Heart left ventricle (tissue), 16 donors: ENCODE measurements at regions not wholly inside any gene's neighbourhood (a gene's known extent, or its start where the extent isn't known, plus 50 kb on each side); places are given as distances from the start of the nearest gene placed in this dataset.

Experiments used
- ATAC-seq, 4 donors: fragments of 200-7000 bp; cut with Tn5 transposase; one replicate each; pipeline ENCODE4 v1.9.1; 2020 to 2022; ENCODE audit warnings: moderate library complexity in 4 of 4, mild to moderate bottlenecking in 3 of 4, moderate number of reproducible peaks in 1 of 4
- DNase-seq, 5 donors: peaks; one replicate each; pipeline ENCODE4 v3.0.0-alpha.2; 2020
- H3K27ac ChIP-seq, 12 donors: fragments of 200-600 bp; sonication (generic) in 4 of 12; one replicate each; pipeline versions ENCODE4 v1.5.0 to v1.8.0; 2016 to 2022; ENCODE audit warnings: mild to moderate bottlenecking in 2 of 12
- H3K27me3 ChIP-seq, 9 donors: fragments of 200-600 bp; sonication (generic) in 2 of 9; one replicate each; pipeline versions ENCODE4 v1.5.1 to v1.8.0; 2016 to 2022; ENCODE audit warnings: mild to moderate bottlenecking in 3 of 9
- H3K36me3 ChIP-seq, 9 donors: fragments of 200-600 bp; sonication (generic) in 2 of 9; one replicate each; pipeline versions ENCODE4 v1.5.0 to v1.8.0; 2018 to 2022; ENCODE audit warnings: mild to moderate bottlenecking in 2 of 9
- H3K4me1 ChIP-seq, 12 donors: fragments of 200-600 bp; sonication (generic) in 4 of 12; one replicate each; pipeline versions ENCODE4 v1.5.0 to v1.8.0; 2016 to 2022; ENCODE audit warnings: mild to moderate bottlenecking in 3 of 12
- H3K4me3 ChIP-seq, 12 donors: fragments of 200-600 bp; sonication (generic) in 4 of 12; one replicate each; pipeline versions ENCODE4 v1.5.0 to v1.8.0; 2017 to 2022; ENCODE audit warnings: mild to moderate bottlenecking in 9 of 12, moderate library complexity in 4 of 12
- H3K9me3 ChIP-seq, 12 donors: fragments of 200-600 bp; sonication (generic) in 4 of 12; one replicate each; pipeline versions ENCODE4 v1.5.0 to v1.8.0; 2016 to 2022; ENCODE audit warnings: mild to moderate bottlenecking in 1 of 12
- CTCF ChIP-seq, 12 donors: fragments of 200-600 bp; sonication (generic) in 4 of 12; IDR thresholded peaks; one replicate each; pipeline versions ENCODE4 v1.5.0 to v1.8.0; 2018 to 2022; ENCODE audit warnings: antibody characterized with exemption in 12 of 12, mild to moderate bottlenecking in 5 of 12
- POLR2A ChIP-seq, 2 donors: fragments of 450-650 bp; IDR thresholded peaks; one replicate each; pipeline ENCODE4 v1.6.1; 2017; ENCODE audit warnings: antibody characterized with exemption in 2 of 2, mild to moderate bottlenecking in 2 of 2, moderate library complexity in 2 of 2
- WGBS, 4 donors: extraction: QIAGEN DNeasy Blood & Tissue Kit in 2 of 4; methylation state at CpG; one replicate each; pipeline versions ENCODE4 v1.1.5 to v1.1.7; 2013 to 2018; 5-methylcytosine and 5-hydroxymethylcytosine counted together
- intact Hi-C, 10 donors: fragments of 100-400 bp; cut with DNase I; formaldehyde crosslinking; loops; one replicate each; pipeline versions ENCODE4 v1.11.1 to v1.14.2; 2022
- donor health status: ischemic (EF 13 %, LVEDD 7.1; RV severe dilation, severe dysfunction).
- donor health status: healthy with polysubstance abuse.
- donor health status: DM: no; HTN: yes; CAD: no.
- donor health status: DM: no; HTN: no; CAD: no.
- donor health status: ischemic (EF 25% LVEDD 6.9; RV normal size, moderate dysfunction).
- donor health status: ischemic (EF 25% LVEDD 5.7; RV mildly dilated, moderate dysfunction).
- donor health status: healthy.
- donor health status: DM: yes; HTN: yes; CAD: no.
- donor health status: ischemic (EF 35%, LVEDD 5.7; RV mildly dilated, moderate dysfunction).
- donor health status: nonischemic (EF 11% LVEDD 7.7; RV severe dilation, severe dysfunction).
- donor health status: DM: yes; HTN: yes; CAD: no.
- donor health status: PGD.
- donor health status: ischemic (EF 29% LVEDD 5.4; RV normal size, mild dysfunction).
- donor health status: nonischemic (EF 23%, LVEDD 6.1; RV moderate dilation, normal function).

GRCh38 chr12:13443028-13443427 lies 246.5 kb downstream of the EMP1 start:
- no peak for TF ChIP-seq POLR2A (IDR thresholded peaks at IDR 0.05)
- WGBS, 4 donors = 40 to 64% (median 55%) methylated on average over 2 of the region's 2 CpGs
- H3K9me3 ChIP-seq = peaks cover 0 to 7% (median 0%) of the 10 kb centered on the region in 12 donors
- H3K27me3 ChIP-seq = peaks cover 0 to 10% (median 0%) of the 10 kb centered on the region in 9 donors
- H3K27ac ChIP-seq = peak overlapping the region in 8 of 12 donors; percentile 16 to 70 (median 54)
- DNase-seq (no peak), ATAC-seq (no peak)
- H3K36me3 ChIP-seq = no peaks in the 10 kb centered on the region
- intact Hi-C loops = no loop called here
- H3K4me1 ChIP-seq = peaks cover 0 to 26% (median 0%) of the 10 kb centered on the region in 12 donors
- H3K4me3 ChIP-seq = no peak overlapping the region

GRCh38 chr12:13442457-13442856 lies 245.9 kb downstream of the EMP1 start:
- Histone ChIP-seq H3K4me1 (peaks cover 0 to 26% (median under 1%) of the 10 kb centered on the region in 12 donors), H3K4me3 (no peak overlapping the region), H3K36me3 (no peaks in the 10 kb centered on the region), H3K9me3 (peaks cover 0 to 7% (median 0%) of the 10 kb centered on the region in 12 donors), H3K27ac (peak overlapping the region in 7 of 12 donors; percentile 24 to 70 (median 60)), H3K27me3 (peaks cover 0 to 14% (median 0%) of the 10 kb centered on the region in 9 donors)
- no peak for TF ChIP-seq POLR2A (IDR thresholded peaks at IDR 0.05)
- no peak for TF ChIP-seq CTCF (IDR thresholded peaks at IDR 0.05)
- intact Hi-C loops = no loop called here
- DNase-seq (no peak), ATAC-seq (peak; percentile 55 to 76 (median 64))
- WGBS, 4 donors = 33 to 54% (median 49%) methylated on average over 1 of the region's 1 CpG

GRCh38 chr12:13440844-13441243 lies 244.3 kb downstream of the EMP1 start:
- 92 to 97% (median 94%) methylated on average over 6 of the region's 6 CpGs for WGBS, 4 donors
- H3K27ac ChIP-seq = no peak overlapping the region
- DNase-seq = no peak
- H3K4me3 ChIP-seq = no peak overlapping the region
- H3K36me3 ChIP-seq = no peaks in the 10 kb centered on the region
- H3K4me1 ChIP-seq = peaks cover 0 to 36% (median 6%) of the 10 kb centered on the region in 12 donors
- ATAC-seq = no peak
- intact Hi-C loops = no loop called here
- no peak for TF ChIP-seq POLR2A (IDR thresholded peaks at IDR 0.05)
- no peak for TF ChIP-seq CTCF (IDR thresholded peaks at IDR 0.05)
- peaks cover 0 to 14% (median 0%) of the 10 kb centered on the region in 9 donors for H3K27me3 ChIP-seq
- peaks cover 0 to 7% (median 0%) of the 10 kb centered on the region in 12 donors for H3K9me3 ChIP-seq

- H3K36me3 ChIP-seq = no peaks in the 10 kb centered on the region
- peaks cover 0 to 23% (median 3%) of the 10 kb centered on the region in 12 donors for H3K4me1 ChIP-seq
- DNase-seq = no peak
- H3K4me3 ChIP-seq = no peak overlapping the region
- ATAC-seq = no peak
- H3K9me3 ChIP-seq = no peaks in the 10 kb centered on the region
- intact Hi-C loops = no loop called here
- TF ChIP-seq CTCF (IDR thresholded peaks at IDR 0.05) (no peak), POLR2A (IDR thresholded peaks at IDR 0.05) (no peak)
- no peak overlapping the region for H3K27ac ChIP-seq
- WGBS, 4 donors = 87 to 95% (median 92%) methylated on average over 4 of the region's 4 CpGs
- peaks cover 0 to 14% (median 0%) of the 10 kb centered on the region in 9 donors for H3K27me3 ChIP-seq
Observed at GRCh38 chr12:13437541-13437940, 241.0 kb downstream of the EMP1 start.
